Ishikawa (cell line): ENCODE measurements at regions not wholly inside any gene's neighbourhood (a gene's known extent, or its start where the extent isn't known, plus 50 kb on each side); places are given as distances from the start of the nearest gene placed in this dataset.

ENCODE experiments used
- CEBPB ChIP-seq: IDR thresholded peaks from 2 replicates; pipeline ENCODE4 v1.6.1; 2012
- CREB1 ChIP-seq: IDR thresholded peaks from 2 replicates; pipeline ENCODE4 v1.6.1; 2012; ENCODE audit warnings: low read depth
- EGR1 ChIP-seq: IDR thresholded peaks from 2 replicates; pipeline ENCODE4 v1.6.1; 2012
- EP300 ChIP-seq: IDR thresholded peaks from 2 replicates; pipeline ENCODE4 v1.6.1; 2012; ENCODE audit warnings: borderline replicate concordance
- FOXM1 ChIP-seq: IDR thresholded peaks from 2 replicates; pipeline ENCODE4 v1.6.1; 2012; ENCODE audit warnings: low read depth, borderline replicate concordance
- NFIC ChIP-seq: IDR thresholded peaks from 2 replicates; pipeline ENCODE4 v1.6.1; 2012
- RAD21 ChIP-seq: IDR thresholded peaks from 2 replicates; pipeline ENCODE4 v1.6.1; 2012; ENCODE audit warnings: low read depth
- TAF1 ChIP-seq: IDR thresholded peaks from 2 replicates; pipeline ENCODE4 v1.6.1; 2012; ENCODE audit warnings: low read depth, mild to moderate bottlenecking
- TCF12 ChIP-seq: IDR thresholded peaks from 2 replicates; pipeline ENCODE4 v1.6.1; 2012; ENCODE audit warnings: low read depth
- TEAD4 ChIP-seq: IDR thresholded peaks from 2 replicates; pipeline ENCODE4 v1.6.1; 2012
- YY1 ChIP-seq: IDR thresholded peaks from 2 replicates; pipeline ENCODE4 v1.6.1; 2012; ENCODE audit warnings: low read depth
- ZBTB7A ChIP-seq: IDR thresholded peaks from 2 replicates; pipeline ENCODE4 v1.6.1; 2012; ENCODE audit warnings: low read depth
- TF ChIP-seq, protein P1 (sequence below): IDR thresholded peaks from 2 replicates; pipeline ENCODE4 v1.6.1; 2012
- TF ChIP-seq, protein P2 (sequence below): IDR thresholded peaks from 2 replicates; pipeline ENCODE4 v1.6.1; 2012; ENCODE audit warnings: low read depth, mild to moderate bottlenecking
- TF ChIP-seq, protein P3 (sequence below): IDR thresholded peaks from 2 replicates; pipeline ENCODE4 v1.6.1; 2012

DNA sequence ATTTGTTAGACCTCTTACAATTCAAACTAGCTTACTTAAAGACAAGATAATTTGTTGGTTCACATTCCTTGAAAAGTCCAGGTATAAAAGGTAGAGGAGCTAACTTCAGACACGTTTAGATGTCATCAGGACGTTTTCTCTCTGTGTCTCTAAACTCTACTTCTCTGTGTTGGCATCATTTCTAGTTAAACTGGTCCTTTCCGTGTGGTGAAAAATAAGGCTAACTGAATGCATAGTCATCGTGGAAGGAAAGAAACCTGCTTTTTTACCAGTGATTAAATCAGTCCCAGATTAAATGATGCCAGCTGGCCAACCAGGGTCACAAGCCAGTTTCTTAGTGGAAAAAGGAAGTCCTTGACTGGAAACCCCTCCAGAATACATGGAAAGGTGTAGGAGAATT is 168.4 kb upstream of the AHI1 start:
- TF ChIP-seq EGR1 (no peak), YY1 (no peak), EP300 (no peak), TEAD4 (no peak), TAF1 (no peak), CREB1 (no peak), TCF12 (no peak), ZBTB7A (no peak)
- TF ChIP-seq, protein P1, sequence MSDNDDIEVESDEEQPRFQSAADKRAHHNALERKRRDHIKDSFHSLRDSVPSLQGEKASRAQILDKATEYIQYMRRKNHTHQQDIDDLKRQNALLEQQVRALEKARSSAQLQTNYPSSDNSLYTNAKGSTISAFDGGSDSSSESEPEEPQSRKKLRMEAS, result no peak
- TF ChIP-seq, protein P2, sequence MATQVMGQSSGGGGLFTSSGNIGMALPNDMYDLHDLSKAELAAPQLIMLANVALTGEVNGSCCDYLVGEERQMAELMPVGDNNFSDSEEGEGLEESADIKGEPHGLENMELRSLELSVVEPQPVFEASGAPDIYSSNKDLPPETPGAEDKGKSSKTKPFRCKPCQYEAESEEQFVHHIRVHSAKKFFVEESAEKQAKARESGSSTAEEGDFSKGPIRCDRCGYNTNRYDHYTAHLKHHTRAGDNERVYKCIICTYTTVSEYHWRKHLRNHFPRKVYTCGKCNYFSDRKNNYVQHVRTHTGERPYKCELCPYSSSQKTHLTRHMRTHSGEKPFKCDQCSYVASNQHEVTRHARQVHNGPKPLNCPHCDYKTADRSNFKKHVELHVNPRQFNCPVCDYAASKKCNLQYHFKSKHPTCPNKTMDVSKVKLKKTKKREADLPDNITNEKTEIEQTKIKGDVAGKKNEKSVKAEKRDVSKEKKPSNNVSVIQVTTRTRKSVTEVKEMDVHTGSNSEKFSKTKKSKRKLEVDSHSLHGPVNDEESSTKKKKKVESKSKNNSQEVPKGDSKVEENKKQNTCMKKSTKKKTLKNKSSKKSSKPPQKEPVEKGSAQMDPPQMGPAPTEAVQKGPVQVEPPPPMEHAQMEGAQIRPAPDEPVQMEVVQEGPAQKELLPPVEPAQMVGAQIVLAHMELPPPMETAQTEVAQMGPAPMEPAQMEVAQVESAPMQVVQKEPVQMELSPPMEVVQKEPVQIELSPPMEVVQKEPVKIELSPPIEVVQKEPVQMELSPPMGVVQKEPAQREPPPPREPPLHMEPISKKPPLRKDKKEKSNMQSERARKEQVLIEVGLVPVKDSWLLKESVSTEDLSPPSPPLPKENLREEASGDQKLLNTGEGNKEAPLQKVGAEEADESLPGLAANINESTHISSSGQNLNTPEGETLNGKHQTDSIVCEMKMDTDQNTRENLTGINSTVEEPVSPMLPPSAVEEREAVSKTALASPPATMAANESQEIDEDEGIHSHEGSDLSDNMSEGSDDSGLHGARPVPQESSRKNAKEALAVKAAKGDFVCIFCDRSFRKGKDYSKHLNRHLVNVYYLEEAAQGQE, result no peak

DNA sequence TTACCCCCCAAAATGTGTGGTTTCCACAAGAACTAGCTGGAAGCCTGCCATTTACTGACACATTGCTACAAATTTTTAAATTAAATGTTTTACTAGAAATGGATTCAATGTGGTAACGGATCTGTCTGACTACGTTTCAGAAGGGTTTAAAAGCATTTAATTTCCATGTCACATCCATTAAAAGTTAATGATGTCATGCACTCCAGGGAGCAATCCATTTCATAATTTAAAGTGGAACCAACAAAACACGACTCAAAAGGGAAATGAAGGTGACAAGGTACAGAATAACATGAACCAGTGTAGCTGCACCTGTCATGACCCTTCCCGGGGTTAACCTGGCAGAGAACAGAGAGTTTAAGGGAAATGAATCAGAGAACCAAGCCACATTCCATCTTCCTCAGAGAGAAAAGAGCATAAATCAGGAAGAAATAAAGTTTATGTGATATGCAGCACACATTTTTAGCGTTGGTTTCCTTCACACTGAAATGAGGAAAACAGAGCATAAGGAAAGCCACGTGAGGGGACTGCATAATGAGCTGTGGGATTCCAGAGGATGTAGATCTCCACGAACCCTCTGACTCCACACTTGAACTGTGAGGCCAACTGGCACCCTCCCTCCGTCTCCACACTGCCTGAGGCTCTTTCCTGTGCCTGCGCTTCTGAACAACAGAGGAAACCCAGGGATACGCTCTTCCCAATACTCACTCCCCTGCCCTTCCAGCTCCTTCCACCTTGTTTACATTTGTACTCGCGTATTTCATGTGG is 170.3 kb upstream of the AHI1 start:
- no peak for TF ChIP-seq TEAD4
- TF ChIP-seq ZBTB7A, result no peak
- TF ChIP-seq, protein P1, result no peak
- TF ChIP-seq EP300, result no peak
- TF ChIP-seq, protein P3, sequence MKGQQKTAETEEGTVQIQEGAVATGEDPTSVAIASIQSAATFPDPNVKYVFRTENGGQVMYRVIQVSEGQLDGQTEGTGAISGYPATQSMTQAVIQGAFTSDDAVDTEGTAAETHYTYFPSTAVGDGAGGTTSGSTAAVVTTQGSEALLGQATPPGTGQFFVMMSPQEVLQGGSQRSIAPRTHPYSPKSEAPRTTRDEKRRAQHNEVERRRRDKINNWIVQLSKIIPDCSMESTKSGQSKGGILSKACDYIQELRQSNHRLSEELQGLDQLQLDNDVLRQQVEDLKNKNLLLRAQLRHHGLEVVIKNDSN, result no peak
- no peak for TF ChIP-seq CEBPB
- no peak for TF ChIP-seq TCF12
- TF ChIP-seq FOXM1, result no peak
- TF ChIP-seq YY1, result no peak
- TF ChIP-seq RAD21, result no peak
- no peak for TF ChIP-seq EGR1
- TF ChIP-seq TAF1, result no peak
- no peak for TF ChIP-seq NFIC
- TF ChIP-seq, protein P2, result no peak
- no peak for TF ChIP-seq CREB1

DNA sequence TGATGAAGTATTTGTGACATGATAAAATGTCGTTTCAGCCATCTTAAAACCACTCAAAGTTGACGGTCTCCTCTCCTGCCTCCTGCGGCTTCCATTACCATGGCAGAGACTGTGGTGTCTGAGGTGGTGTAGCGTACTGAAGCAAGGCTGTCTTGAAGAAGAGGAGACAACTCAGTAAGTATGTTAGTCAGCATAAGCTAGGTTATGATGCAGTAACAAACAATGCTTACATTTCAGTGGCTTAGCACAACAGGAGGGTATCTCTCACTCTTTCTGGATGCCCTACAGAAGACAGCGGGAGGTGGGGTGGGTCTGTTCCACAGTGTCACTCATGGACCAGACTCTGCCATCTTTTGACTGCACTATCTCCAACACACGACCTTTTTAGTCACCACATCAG is 174.7 kb upstream of the AHI1 start:
- TF ChIP-seq CEBPB, result no peak
- no peak for TF ChIP-seq RAD21

DNA sequence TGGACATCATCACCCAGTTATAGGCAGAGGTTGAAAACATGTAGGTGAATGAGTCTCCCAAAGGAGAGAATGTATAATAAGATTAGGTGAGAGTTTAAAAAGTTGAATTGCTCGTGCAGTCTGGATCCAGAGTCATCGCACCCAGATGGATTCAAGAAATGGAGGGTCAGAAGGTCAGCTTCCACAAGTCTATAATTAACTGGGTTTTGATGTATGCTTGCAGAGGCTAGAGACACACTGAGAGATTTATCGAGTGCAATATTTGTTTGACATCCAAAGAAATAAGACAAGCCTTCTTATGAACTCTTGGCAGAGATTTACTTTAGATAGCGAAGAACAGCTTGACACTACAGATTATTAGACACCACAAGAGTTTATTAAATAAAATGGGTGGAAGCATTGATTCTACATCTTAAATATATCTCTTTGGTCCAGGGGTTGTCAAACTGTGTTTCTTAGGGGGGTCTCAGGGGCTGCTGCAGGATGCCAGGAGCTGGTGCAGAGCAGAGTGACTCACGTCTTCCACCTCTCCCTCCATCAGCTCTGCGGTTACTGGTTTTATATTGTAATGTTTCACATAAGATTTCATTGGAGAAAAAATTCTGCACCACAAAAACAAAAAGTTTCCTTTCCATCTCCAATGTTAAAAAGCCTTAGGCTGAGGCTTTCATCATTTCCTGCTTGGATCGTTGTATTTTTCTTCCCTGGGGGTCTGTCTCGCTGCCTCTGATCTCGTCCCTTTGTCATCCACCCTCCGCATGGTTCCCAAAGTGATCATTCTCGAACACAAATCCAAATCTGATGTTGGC is 176.2 kb upstream of the AHI1 start:
- TF ChIP-seq, protein P1, result no peak
- TF ChIP-seq EP300 (no peak), NFIC (no peak), TAF1 (no peak), CREB1 (no peak), ZBTB7A (no peak), RAD21 (no peak), EGR1 (no peak), TEAD4 (no peak), TCF12 (no peak), FOXM1 (no peak), YY1 (no peak), CEBPB (no peak)
- TF ChIP-seq, protein P2, result no peak
- TF ChIP-seq, protein P3, result no peak
